HCT116 (cell line): ENCODE measurements at regions not wholly inside any gene's neighbourhood (a gene's known extent, or its start where the extent isn't known, plus 50 kb on each side); places are given as distances from the start of the nearest gene placed in this dataset.

ENCODE experiments used
- ATAC-seq: fragments of 200-7000 bp; cut with Tn5 transposase; 2 replicates; pipeline ENCODE4 v1.9.1; 2020; ENCODE audit warnings: mild to moderate bottlenecking, moderate library complexity
- BruUV-seq: library from RNA; stranded (reverse); fragments of 400-500 nt; replicated peaks from 2 replicates; lab custom pipeline; 2021; lab: Mats Ljungman, UMichigan
- CTCF ChIA-PET: fragments of 300-600 bp; sonication (Branson Sonifier 250); formaldehyde crosslinking; loops from one replicate; lab custom pipeline; 2021; ENCODE audit warnings: antibody characterized with exemption; lab: Charles Lee
- POLR2A ChIA-PET: fragments of 300-600, 350-600 bp; sonication (Branson Sonifier 250); formaldehyde crosslinking; loops from one replicate; lab custom pipeline; 2021; ENCODE audit warnings: antibody characterized with exemption; lab: Charles Lee
- RAD21 ChIA-PET, 2 experiments: fragments of 300-600 bp; sonication (Branson Sonifier 250); formaldehyde crosslinking; loops; one replicate each; lab custom pipeline; 2023; ENCODE audit warnings: low total read pairs in 2 of 2; ENCODE audit not compliant: uncharacterized antibody in 2 of 2, unreplicated experiment in 2 of 2, low non-redundant PET in 1 of 2; lab: Charles Lee
- DNase-seq: peaks from one replicate; pipeline ENCODE4 v3.0.0-alpha.2; 2010; ENCODE audit warnings: low read depth, low spot score
- H2AFZ ChIP-seq: fragments of 200-600 bp; shearing (Covaris generic), sonication (generic); 2 replicates; pipeline ENCODE4 v1.6.1; 2017; ENCODE audit warnings: low read depth, mixed run types, mixed read lengths, antibody characterized with exemption, low read length; ENCODE audit not compliant: poor library complexity, severe bottlenecking
- H3K27ac ChIP-seq: 2 replicates; pipeline ENCODE4 v1.5.1; 2012; ENCODE audit warnings: low read depth, low read length
- H3K27me3 ChIP-seq: fragments of 200-600 bp; sonication (generic); 2 replicates; pipeline ENCODE4 v1.6.1; 2016; ENCODE audit warnings: mixed run types, low read length, mixed read lengths; ENCODE audit not compliant: insufficient read depth
- H3K36me3 ChIP-seq, 2 experiments: fragments of 200-500 bp in 1 of 2; fragments of 200-600 bp in 1 of 2; sonication (Bioruptor generic) in 1 of 2; sonication (generic) in 1 of 2; 2 replicates each; pipeline versions ENCODE4 v1.5.1 to v1.6.1; 2014 to 2016; ENCODE audit warnings: low read length in 2 of 2, inconsistent platforms in 1 of 2, mixed read lengths in 1 of 2, mixed run types in 1 of 2; ENCODE audit not compliant: insufficient read depth in 2 of 2, control insufficient read depth in 1 of 2
- H3K4me1 ChIP-seq, 2 experiments: fragments of 200-600 bp in 1 of 2; sonication (generic) in 1 of 2; 2 replicates each; pipeline versions ENCODE4 v1.5.1 to v1.6.1; 2012 to 2017; ENCODE audit warnings: low read length in 2 of 2, inconsistent platforms in 1 of 2, mild to moderate bottlenecking in 1 of 2, mixed read lengths in 1 of 2, mixed run types in 1 of 2, moderate library complexity in 1 of 2; ENCODE audit not compliant: insufficient read depth in 2 of 2, control insufficient read depth in 1 of 2
- H3K4me2 ChIP-seq: fragments of 200-600 bp; sonication (generic); 2 replicates; pipeline ENCODE4 v1.6.1; 2017; ENCODE audit warnings: mixed run types, low read length, mixed read lengths
- H3K4me3 ChIP-seq, 2 experiments: fragments of 200-600 bp in 1 of 2; sonication (generic) in 1 of 2; replicated peaks in 1 of 2; 2 replicates each; pipeline ENCODE4 v1.5.1; 2011 to 2016; ENCODE audit warnings: low read length in 2 of 2, control low read depth in 1 of 2, low read depth in 1 of 2, mild to moderate bottlenecking in 1 of 2, mixed read lengths in 1 of 2, mixed run types in 1 of 2
- H3K79me2 ChIP-seq: fragments of 200-600 bp; sonication (generic); 2 replicates; pipeline ENCODE4 v1.6.1; 2017; ENCODE audit warnings: mild to moderate bottlenecking, mixed run types, low read length, moderate library complexity, mixed read lengths; ENCODE audit not compliant: insufficient read depth
- H3K9ac ChIP-seq: fragments of 200-600 bp; sonication (generic); 2 replicates; pipeline ENCODE4 v1.6.1; 2016; ENCODE audit warnings: low read length, mixed read lengths
- H3K9me2 ChIP-seq: fragments of 200-600 bp; sonication (generic), shearing (Covaris generic); 2 replicates; pipeline ENCODE4 v1.6.1; 2017; ENCODE audit warnings: mixed run types, mild to moderate bottlenecking, moderate library complexity; ENCODE audit not compliant: insufficient read depth
- H3K9me3 ChIP-seq, 2 experiments: fragments of 200-500 bp in 1 of 2; fragments of 200-600 bp in 1 of 2; sonication (Bioruptor generic) in 1 of 2; sonication (generic) in 1 of 2; 2 replicates each; pipeline ENCODE4 v1.6.1; 2014 to 2017; ENCODE audit warnings: low read length in 2 of 2, mixed read lengths in 2 of 2, inconsistent platforms in 1 of 2, low read depth in 1 of 2, mild to moderate bottlenecking in 1 of 2, mixed run types in 1 of 2, moderate library complexity in 1 of 2; ENCODE audit not compliant: control insufficient read depth in 1 of 2, insufficient read depth in 1 of 2
- H4K20me1 ChIP-seq: fragments of 200-600 bp; sonication (generic), shearing (Covaris generic); 2 replicates; pipeline ENCODE4 v1.6.1; 2017; ENCODE audit warnings: mixed run types, mild to moderate bottlenecking, moderate library complexity; ENCODE audit not compliant: insufficient read depth
- ATF3 ChIP-seq: IDR thresholded peaks from 2 replicates; pipeline ENCODE4 v1.6.1; 2012
- EZH2 ChIP-seq: fragments of 200-600 bp; sonication (generic); IDR thresholded peaks from 2 replicates; pipeline ENCODE4 v1.6.1; 2017; ENCODE audit warnings: antibody characterized with exemption, mixed run types
- EZH2phosphoT487 ChIP-seq: fragments of 200-600 bp; IDR thresholded peaks from 2 replicates; pipeline ENCODE4 v1.6.1; 2018; ENCODE audit warnings: antibody characterized with exemption, borderline replicate concordance
- MAX ChIP-seq: IDR thresholded peaks from 2 replicates; pipeline ENCODE4 v1.6.1; 2012
- POLR2A ChIP-seq: IDR thresholded peaks from 2 replicates; pipeline ENCODE4 v1.7.0; 2011; ENCODE audit warnings: borderline replicate concordance; ENCODE audit not compliant: insufficient read depth, insufficient read length; ENCODE audit errors: extremely low read depth
- POLR2AphosphoS5 ChIP-seq: IDR thresholded peaks from 2 replicates; pipeline ENCODE4 v1.6.1; 2011; ENCODE audit warnings: mild to moderate bottlenecking, low read depth, low read length, moderate library complexity
- RAD21 ChIP-seq: IDR thresholded peaks from 2 replicates; pipeline ENCODE4 v1.6.1; 2012; ENCODE audit warnings: low read depth, mild to moderate bottlenecking
- SP1 ChIP-seq: IDR thresholded peaks from 2 replicates; pipeline ENCODE4 v1.6.1; 2012; ENCODE audit warnings: low read depth
- SRF ChIP-seq: IDR thresholded peaks from 2 replicates; pipeline ENCODE4 v1.6.1; 2012; ENCODE audit warnings: low read depth
- TCF7L2 ChIP-seq: IDR thresholded peaks from 2 replicates; pipeline ENCODE4 v1.7.0; 2011; ENCODE audit warnings: borderline replicate concordance, inconsistent platforms; ENCODE audit not compliant: insufficient read depth, insufficient read length; ENCODE audit errors: extremely low read depth
- intact Hi-C: fragments of 100-400 bp; cut with micrococcal nuclease; formaldehyde crosslinking; loops from 2 replicates; pipeline ENCODE4 v1.10.0; 2022
- TF ChIP-seq, protein P1 (sequence below): IDR thresholded peaks from 2 replicates; pipeline ENCODE4 v1.6.1; 2011; ENCODE audit warnings: mild to moderate bottlenecking, low read length, moderate library complexity; ENCODE audit not compliant: insufficient replicate concordance; ENCODE audit errors: extremely low read depth

- CTCF ChIA-PET = no interaction called here
- intact Hi-C loops = no loop called here
- POLR2A ChIA-PET = no interaction called here
These were observed 393.5 kb downstream of the TMEM182 start for GRCh38 chr2:103155308-103155707.

DNA sequence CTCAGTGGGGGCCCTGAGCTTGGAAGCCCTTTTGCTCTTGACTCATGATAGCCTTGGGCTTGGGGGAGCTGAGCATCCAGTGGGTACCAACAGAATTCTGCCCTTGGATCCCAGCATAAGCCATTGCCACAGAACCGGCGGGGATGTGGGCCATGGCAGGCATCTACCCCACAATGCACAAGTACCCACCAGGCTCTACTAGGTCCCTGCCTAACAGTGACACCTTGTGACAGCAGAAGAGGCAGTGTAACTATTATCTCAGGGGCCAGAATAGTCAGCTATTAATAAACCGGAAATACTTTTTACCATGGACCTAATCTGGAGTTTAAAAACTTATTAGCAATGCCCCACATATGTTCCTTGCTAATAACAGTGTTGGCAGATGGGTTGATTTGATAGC lies 397.2 kb downstream of the TMEM182 start:
- intact Hi-C loops = no loop called here
- RAD21 ChIA-PET = no interaction called here
- Histone ChIP-seq H3K27ac (no peak overlapping the region), H3K27me3 (no peaks in the 10 kb centered on the region), H3K4me2 (no peak overlapping the region), H4K20me1 (no peaks in the 10 kb centered on the region), H3K4me1 (no peaks in the 10 kb centered on the region), H3K9me2 (no peaks in the 10 kb centered on the region), H2AFZ (no peak overlapping the region), H3K9me3 (no peaks in the 10 kb centered on the region), H3K36me3 (no peaks in the 10 kb centered on the region), H3K4me3 (no peak overlapping the region), H3K79me2 (no peaks in the 10 kb centered on the region), H3K9ac (no peak overlapping the region)
- no TSS peak for BruUV-seq
- POLR2A ChIA-PET = no interaction called here
- DNase-seq = no peak
- no peak for ATAC-seq
- CTCF ChIA-PET = no interaction called here
- TF ChIP-seq EZH2 = no peak
- TF ChIP-seq, protein P1, sequence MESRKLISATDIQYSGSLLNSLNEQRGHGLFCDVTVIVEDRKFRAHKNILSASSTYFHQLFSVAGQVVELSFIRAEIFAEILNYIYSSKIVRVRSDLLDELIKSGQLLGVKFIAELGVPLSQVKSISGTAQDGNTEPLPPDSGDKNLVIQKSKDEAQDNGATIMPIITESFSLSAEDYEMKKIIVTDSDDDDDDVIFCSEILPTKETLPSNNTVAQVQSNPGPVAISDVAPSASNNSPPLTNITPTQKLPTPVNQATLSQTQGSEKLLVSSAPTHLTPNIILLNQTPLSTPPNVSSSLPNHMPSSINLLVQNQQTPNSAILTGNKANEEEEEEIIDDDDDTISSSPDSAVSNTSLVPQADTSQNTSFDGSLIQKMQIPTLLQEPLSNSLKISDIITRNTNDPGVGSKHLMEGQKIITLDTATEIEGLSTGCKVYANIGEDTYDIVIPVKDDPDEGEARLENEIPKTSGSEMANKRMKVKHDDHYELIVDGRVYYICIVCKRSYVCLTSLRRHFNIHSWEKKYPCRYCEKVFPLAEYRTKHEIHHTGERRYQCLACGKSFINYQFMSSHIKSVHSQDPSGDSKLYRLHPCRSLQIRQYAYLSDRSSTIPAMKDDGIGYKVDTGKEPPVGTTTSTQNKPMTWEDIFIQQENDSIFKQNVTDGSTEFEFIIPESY = no peak
- TF ChIP-seq RAD21 = no peak
- no peak for TF ChIP-seq SRF
- no peak for TF ChIP-seq TCF7L2
- no peak for TF ChIP-seq MAX
- no peak for TF ChIP-seq SP1
- TF ChIP-seq POLR2AphosphoS5 = no peak
- no peak for TF ChIP-seq EZH2phosphoT487

More at GRCh38 chr2:103155308-103155707, 393.5 kb downstream of the TMEM182 start:
- no peaks in the 10 kb centered on the region for H3K36me3 ChIP-seq
- RAD21 ChIA-PET = no interaction called here
- BruUV-seq = no TSS peak
- no peak overlapping the region for H2AFZ ChIP-seq
- H3K27ac ChIP-seq = no peak overlapping the region
- H3K27me3 ChIP-seq = no peaks in the 10 kb centered on the region
- no peak overlapping the region for H3K4me3 ChIP-seq
- H4K20me1 ChIP-seq = no peaks in the 10 kb centered on the region
- H3K79me2 ChIP-seq = no peaks in the 10 kb centered on the region
- no peak for ATAC-seq
- H3K4me1 ChIP-seq = no peaks in the 10 kb centered on the region
- TF ChIP-seq POLR2A = no peak
- TF ChIP-seq RAD21 = no peak
- TF ChIP-seq ATF3 = no peak
- TF ChIP-seq, all 23 proteins: peak for 0
- H3K9ac ChIP-seq = no peak overlapping the region
- H3K9me3 ChIP-seq = no peaks in the 10 kb centered on the region
- no peak for DNase-seq
- no peaks in the 10 kb centered on the region for H3K9me2 ChIP-seq
- no peak overlapping the region for H3K4me2 ChIP-seq
